ENCODE measurements at regions not wholly inside any gene's neighbourhood (a gene's known extent, or its start where the extent isn't known, plus 50 kb on each side); places are given as distances from the start of the nearest gene placed in this dataset.
"Not testable (repeated sequence)": the region's sequence is repeated elsewhere in the genome, so short reads cannot be mapped to it uniquely, and the experiment has no call there.

GRCh38 chrX:11899091-11899490 is 141.1 kb downstream of the MSL3 start:
- no TSS peak for BruUV-seq (replicated peaks)
- Histone ChIP-seq H3K4me3 (ENCODE audit: low read depth, low read length) (no peak overlapping the region), H3K9me3 (no peaks in the 10 kb centered on the region), H3K4me1 (no peaks in the 10 kb centered on the region), H3K36me3 (ENCODE audit: control insufficient read depth, insufficient read depth, low read length) (no peaks in the 10 kb centered on the region), H3K27me3 (replicated peaks; ENCODE audit: control insufficient read depth, insufficient read depth, low read length) (no peaks in the 10 kb centered on the region)
- DNase-seq: no peak
- no peak for TF ChIP-seq CTCF (IDR thresholded peaks at IDR 0.05; ENCODE audit: insufficient read depth in 1 of 2, low read depth in 1 of 2, low read length in 1 of 2, severe bottlenecking in 1 of 2, unreplicated experiment in 1 of 2)
- ChIA-PET POLR2A (no interaction called here), CTCF (interaction anchor here (0.6 kb wide), 1 partner anchor 45 kb away, joined by 3 read pairs; no protein-coding TSS in a partner anchor)
- intact Hi-C loops (cut with micrococcal nuclease; ENCODE audit: unreplicated experiment): no loop called here
- no peak overlapping the region for H3K27ac Mint-ChIP-seq (ENCODE audit: unreplicated experiment)
- no peaks in the 10 kb centered on the region for H3K4me1 Mint-ChIP-seq (ENCODE audit: low read depth, unreplicated experiment)
- H3K27me3 Mint-ChIP-seq (ENCODE audit: insufficient read depth, unreplicated experiment): peaks cover 3% of the 10 kb centered on the region
- H3K9me3 Mint-ChIP-seq (ENCODE audit: unreplicated experiment): no peaks in the 10 kb centered on the region
- H3K36me3 Mint-ChIP-seq (ENCODE audit: insufficient read depth, unreplicated experiment): no peaks in the 10 kb centered on the region
- no peak overlapping the region for H3K4me3 Mint-ChIP-seq (ENCODE audit: unreplicated experiment)

- H3K4me1 ChIP-seq; H3K9me3 ChIP-seq; BruUV-seq (replicated peaks); POLR2A ChIA-PET; H3K27ac Mint-ChIP-seq (ENCODE audit: unreplicated experiment); H3K4me1 Mint-ChIP-seq (ENCODE audit: low read depth, unreplicated experiment); H3K36me3 ChIP-seq (ENCODE audit: control insufficient read depth, insufficient read depth, low read length); intact Hi-C loops (cut with micrococcal nuclease; ENCODE audit: unreplicated experiment); H3K9me3 Mint-ChIP-seq (ENCODE audit: unreplicated experiment); H3K36me3 Mint-ChIP-seq (ENCODE audit: insufficient read depth, unreplicated experiment); DNase-seq; H3K4me3 ChIP-seq (ENCODE audit: low read depth, low read length); H3K27me3 Mint-ChIP-seq (ENCODE audit: insufficient read depth, unreplicated experiment); H3K4me3 Mint-ChIP-seq (ENCODE audit: unreplicated experiment); H3K27me3 ChIP-seq (replicated peaks; ENCODE audit: control insufficient read depth, insufficient read depth, low read length); CTCF ChIA-PET: not testable (repeated sequence)
These were observed 147.9 kb downstream of the MSL3 start for GRCh38 chrX:11905933-11906332.

GRCh38 chrX:11908371-11908770 is 150.3 kb downstream of the MSL3 start:
- no peak overlapping the region for H3K4me3 ChIP-seq (ENCODE audit: low read depth, low read length)
- Mint-ChIP-seq H3K27me3 (ENCODE audit: insufficient read depth, unreplicated experiment) (peaks cover 5% of the 10 kb centered on the region), H3K9me3 (ENCODE audit: unreplicated experiment) (peaks cover 7% of the 10 kb centered on the region), H3K36me3 (ENCODE audit: insufficient read depth, unreplicated experiment) (no peaks in the 10 kb centered on the region), H3K4me1 (ENCODE audit: low read depth, unreplicated experiment) (no peaks in the 10 kb centered on the region), H3K27ac (ENCODE audit: unreplicated experiment) (no peak overlapping the region), H3K4me3 (ENCODE audit: unreplicated experiment) (no peak overlapping the region)
- no peaks in the 10 kb centered on the region for H3K36me3 ChIP-seq (ENCODE audit: control insufficient read depth, insufficient read depth, low read length)
- intact Hi-C loops (cut with micrococcal nuclease; ENCODE audit: unreplicated experiment): loop anchor here (2.0 kb wide), 1 partner anchor 376 kb away; no protein-coding TSS in a partner anchor
- ChIA-PET POLR2A (no interaction called here), CTCF (no interaction called here)
- no peaks in the 10 kb centered on the region for H3K9me3 ChIP-seq
- no peaks in the 10 kb centered on the region for H3K4me1 ChIP-seq
- H3K27me3 ChIP-seq (replicated peaks; ENCODE audit: control insufficient read depth, insufficient read depth, low read length): no peaks in the 10 kb centered on the region
- peak in 1 of 2 experiments; percentile 6 for DNase-seq
- peak in 1 of 2 experiments; percentile 25 for TF ChIP-seq CTCF (IDR thresholded peaks at IDR 0.05; ENCODE audit: insufficient read depth in 1 of 2, low read depth in 1 of 2, low read length in 1 of 2, severe bottlenecking in 1 of 2, unreplicated experiment in 1 of 2)
- no TSS peak for BruUV-seq (replicated peaks)

GRCh38 chrX:11913001-11913400 is 155.0 kb downstream of the MSL3 start:
- no peak overlapping the region for H3K4me3 ChIP-seq (ENCODE audit: low read depth, low read length)
- TF ChIP-seq CTCF (IDR thresholded peaks at IDR 0.05; ENCODE audit: insufficient read depth in 1 of 2, low read depth in 1 of 2, low read length in 1 of 2, severe bottlenecking in 1 of 2, unreplicated experiment in 1 of 2): no peak
- no peak for DNase-seq
- H3K4me1 ChIP-seq: no peaks in the 10 kb centered on the region
- Mint-ChIP-seq H3K9me3 (ENCODE audit: unreplicated experiment) (no peaks in the 10 kb centered on the region), H3K4me1 (ENCODE audit: low read depth, unreplicated experiment) (no peaks in the 10 kb centered on the region), H3K4me3 (ENCODE audit: unreplicated experiment) (no peak overlapping the region), H3K27ac (ENCODE audit: unreplicated experiment) (no peak overlapping the region), H3K27me3 (ENCODE audit: insufficient read depth, unreplicated experiment) (peaks cover 1% of the 10 kb centered on the region), H3K36me3 (ENCODE audit: insufficient read depth, unreplicated experiment) (no peaks in the 10 kb centered on the region)
- POLR2A ChIA-PET: no interaction called here
- H3K27me3 ChIP-seq (replicated peaks; ENCODE audit: control insufficient read depth, insufficient read depth, low read length): no peaks in the 10 kb centered on the region
- no peaks in the 10 kb centered on the region for H3K36me3 ChIP-seq (ENCODE audit: control insufficient read depth, insufficient read depth, low read length)
- CTCF ChIA-PET: no interaction called here
- intact Hi-C loops (cut with micrococcal nuclease; ENCODE audit: unreplicated experiment): no loop called here
- no TSS peak for BruUV-seq (replicated peaks)
- H3K9me3 ChIP-seq: no peaks in the 10 kb centered on the region

Data from Caco-2 (cell line).